ENCODE measurements at regions not wholly inside any gene's neighbourhood (a gene's known extent, or its start where the extent isn't known, plus 50 kb on each side); places are given as distances from the start of the nearest gene placed in this dataset.

GRCh38 chr6:88263591-88263990, 97.4 kb upstream of the CNR1 start:
- TF ChIP-seq, protein P1, sequence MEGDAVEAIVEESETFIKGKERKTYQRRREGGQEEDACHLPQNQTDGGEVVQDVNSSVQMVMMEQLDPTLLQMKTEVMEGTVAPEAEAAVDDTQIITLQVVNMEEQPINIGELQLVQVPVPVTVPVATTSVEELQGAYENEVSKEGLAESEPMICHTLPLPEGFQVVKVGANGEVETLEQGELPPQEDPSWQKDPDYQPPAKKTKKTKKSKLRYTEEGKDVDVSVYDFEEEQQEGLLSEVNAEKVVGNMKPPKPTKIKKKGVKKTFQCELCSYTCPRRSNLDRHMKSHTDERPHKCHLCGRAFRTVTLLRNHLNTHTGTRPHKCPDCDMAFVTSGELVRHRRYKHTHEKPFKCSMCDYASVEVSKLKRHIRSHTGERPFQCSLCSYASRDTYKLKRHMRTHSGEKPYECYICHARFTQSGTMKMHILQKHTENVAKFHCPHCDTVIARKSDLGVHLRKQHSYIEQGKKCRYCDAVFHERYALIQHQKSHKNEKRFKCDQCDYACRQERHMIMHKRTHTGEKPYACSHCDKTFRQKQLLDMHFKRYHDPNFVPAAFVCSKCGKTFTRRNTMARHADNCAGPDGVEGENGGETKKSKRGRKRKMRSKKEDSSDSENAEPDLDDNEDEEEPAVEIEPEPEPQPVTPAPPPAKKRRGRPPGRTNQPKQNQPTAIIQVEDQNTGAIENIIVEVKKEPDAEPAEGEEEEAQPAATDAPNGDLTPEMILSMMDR (conservative IDR thresholded peaks at IDR 0.05), result no peak
- no peak for TF ChIP-seq ZFX (IDR thresholded peaks at IDR 0.05)
- H3K27ac ChIP-seq, result no peak overlapping the region

DNA sequence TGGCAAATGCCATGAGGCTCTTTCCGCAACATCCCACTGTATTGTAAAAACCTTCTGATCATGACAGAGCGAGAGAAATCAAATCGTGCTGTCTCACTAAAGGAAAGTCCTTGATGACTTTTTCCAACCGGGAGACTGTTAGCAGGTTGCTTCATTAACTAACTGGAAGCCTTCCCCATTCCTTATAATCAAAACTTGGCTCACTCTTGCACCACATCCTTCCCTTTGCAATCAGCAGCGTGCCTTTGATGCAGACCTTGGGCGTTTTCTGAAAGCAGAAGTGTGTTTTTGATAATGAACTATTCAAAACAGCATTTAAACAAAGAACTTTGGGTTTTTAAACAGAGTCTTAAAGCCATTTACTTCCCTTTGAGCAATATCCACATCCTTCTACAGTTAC, 96.2 kb upstream of the CNR1 start:
- TF ChIP-seq ZFX (IDR thresholded peaks at IDR 0.05), result no peak
- TF ChIP-seq, protein P1 (conservative IDR thresholded peaks at IDR 0.05), result no peak
- no peak overlapping the region for H3K27ac ChIP-seq

- TF ChIP-seq, protein P1 (conservative IDR thresholded peaks at IDR 0.05), result no peak
- TF ChIP-seq ZFX (IDR thresholded peaks at IDR 0.05), result no peak
- no peak overlapping the region for H3K27ac ChIP-seq
Observed at GRCh38 chr6:88251301-88251700, 85.2 kb upstream of the CNR1 start.

GRCh38 chr6:88248709-88249321, 82.7 kb upstream of the CNR1 start:
- no peak for TF ChIP-seq ZFX (IDR thresholded peaks at IDR 0.05)
- TF ChIP-seq, protein P1 (conservative IDR thresholded peaks at IDR 0.05), result no peak
- H3K27ac ChIP-seq, result no peak overlapping the region

DNA sequence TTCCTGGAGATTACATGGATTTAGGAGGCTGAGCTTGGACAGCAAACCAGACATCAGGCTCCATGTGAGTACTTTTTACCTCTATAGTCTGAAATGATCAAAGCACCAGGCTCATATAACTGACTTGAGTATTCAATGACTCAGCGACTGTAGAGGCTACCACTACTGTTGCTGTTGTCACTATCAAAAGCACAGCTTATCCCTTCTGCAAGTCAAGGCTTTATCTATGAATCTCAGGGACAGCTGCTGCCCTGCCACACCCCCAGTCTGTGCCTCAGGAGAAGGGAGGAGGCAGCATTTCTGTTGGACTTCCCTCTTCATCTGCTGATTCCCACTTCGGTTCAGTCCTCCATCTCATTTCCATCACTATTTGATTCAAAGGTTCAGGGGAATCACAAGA, 80.5 kb upstream of the CNR1 start:
- TF ChIP-seq, protein P1 (conservative IDR thresholded peaks at IDR 0.05), result no peak
- no peak for TF ChIP-seq ZFX (IDR thresholded peaks at IDR 0.05)
- no peak overlapping the region for H3K27ac ChIP-seq

GRCh38 chr6:88244721-88245120, 78.6 kb upstream of the CNR1 start:
- TF ChIP-seq, protein P1 (conservative IDR thresholded peaks at IDR 0.05), result no peak
- no peak for TF ChIP-seq ZFX (IDR thresholded peaks at IDR 0.05)
- H3K27ac ChIP-seq, result no peak overlapping the region

GRCh38 chr6:88238901-88239300, 72.8 kb upstream of the CNR1 start:
- TF ChIP-seq ZFX (IDR thresholded peaks at IDR 0.05), result no peak
- TF ChIP-seq, protein P1 (conservative IDR thresholded peaks at IDR 0.05), result no peak
- no peak overlapping the region for H3K27ac ChIP-seq
